Mesenchymal stem cell (in vitro differentiated cells and primary cell): ENCODE measurements at regions not wholly inside any gene's neighbourhood (a gene's known extent, or its start where the extent isn't known, plus 50 kb on each side); places are given as distances from the start of the nearest gene placed in this dataset.

Experiments
- DNase-seq: peaks from one replicate; pipeline ENCODE4 v3.0.0-alpha.2; 2013
- H2AFZ ChIP-seq: one replicate; pipeline ENCODE4 v1.6.1; 2013; ENCODE audit warnings: low read depth, mild to moderate bottlenecking, control low read depth, inconsistent platforms, low read length, moderate library complexity
- H2AK5ac ChIP-seq: 2 replicates; pipeline ENCODE4 v1.6.1; 2013; ENCODE audit warnings: low read length, moderate library complexity, mild to moderate bottlenecking, inconsistent platforms; ENCODE audit not compliant: severe bottlenecking
- H2BK120ac ChIP-seq: one replicate; pipeline ENCODE4 v1.6.1; 2013; ENCODE audit warnings: low read depth, mild to moderate bottlenecking, inconsistent platforms, low read length, moderate library complexity
- H2BK12ac ChIP-seq, 2 experiments: one replicate each; pipeline ENCODE4 v1.6.1; 2013; ENCODE audit warnings: inconsistent platforms in 2 of 2, low read length in 2 of 2, mild to moderate bottlenecking in 2 of 2, moderate library complexity in 2 of 2, control low read depth in 1 of 2
- H2BK15ac ChIP-seq: one replicate; pipeline ENCODE4 v1.6.1; 2013; ENCODE audit warnings: mild to moderate bottlenecking, low read depth, inconsistent platforms; ENCODE audit not compliant: poor library complexity, severe bottlenecking
- H2BK5ac ChIP-seq: 2 replicates; pipeline ENCODE4 v1.6.1; 2013; ENCODE audit warnings: low read depth, mild to moderate bottlenecking, low read length, control low read depth, inconsistent platforms; ENCODE audit not compliant: poor library complexity, severe bottlenecking
- H3K14ac ChIP-seq, 2 experiments: one replicate each; pipeline ENCODE4 v1.6.1; 2013; ENCODE audit warnings: inconsistent platforms in 2 of 2, low read length in 2 of 2, control low read depth in 1 of 2, mild to moderate bottlenecking in 1 of 2, moderate library complexity in 1 of 2
- H3K18ac ChIP-seq, 2 experiments: one replicate each; pipeline ENCODE4 v1.6.1; 2013; ENCODE audit warnings: inconsistent platforms in 2 of 2, low read length in 2 of 2, control low read depth in 1 of 2, low read depth in 1 of 2, mild to moderate bottlenecking in 1 of 2
- H3K23ac ChIP-seq, 2 experiments: one replicate each; pipeline ENCODE4 v1.6.1; 2013; ENCODE audit warnings: inconsistent platforms in 2 of 2, low read length in 2 of 2, mild to moderate bottlenecking in 2 of 2, moderate library complexity in 2 of 2, control low read depth in 1 of 2
- H3K27ac ChIP-seq: 2 replicates; pipeline ENCODE4 v1.5.1; 2013; ENCODE audit warnings: mild to moderate bottlenecking, moderate library complexity, low read length, control low read depth, inconsistent platforms; ENCODE audit not compliant: poor library complexity, severe bottlenecking
- H3K27me3 ChIP-seq, 2 experiments: 2 replicates each; pipeline versions ENCODE4 v1.6.1 to v1.7.0; 2013; ENCODE audit warnings: low read length in 2 of 2, mild to moderate bottlenecking in 2 of 2, moderate library complexity in 2 of 2, control low read depth in 1 of 2, inconsistent platforms in 1 of 2; ENCODE audit not compliant: control insufficient read depth in 1 of 2, insufficient read depth in 1 of 2
- H3K36me3 ChIP-seq, 2 experiments: 2 replicates each; pipeline versions ENCODE4 v1.6.1 to v1.7.0; 2013; ENCODE audit warnings: low read length in 2 of 2, control low read depth in 1 of 2, inconsistent platforms in 1 of 2, low read depth in 1 of 2, mild to moderate bottlenecking in 1 of 2; ENCODE audit not compliant: insufficient read depth in 2 of 2, control insufficient read depth in 1 of 2
- H3K4ac ChIP-seq, 2 experiments: one replicate each; pipeline ENCODE4 v1.6.1; 2013; ENCODE audit warnings: inconsistent platforms in 2 of 2, low read length in 2 of 2, mild to moderate bottlenecking in 2 of 2, moderate library complexity in 2 of 2, control low read depth in 1 of 2, low read depth in 1 of 2
- H3K4me1 ChIP-seq: 2 replicates; pipeline ENCODE4 v1.6.1; 2013; ENCODE audit warnings: low read depth, low read length, control low read depth; ENCODE audit not compliant: control insufficient read depth, insufficient read depth
- H3K4me2 ChIP-seq: 2 replicates; pipeline ENCODE4 v1.6.1; 2013; ENCODE audit warnings: low read length, mild to moderate bottlenecking, inconsistent platforms; ENCODE audit not compliant: poor library complexity, severe bottlenecking
- H3K4me3 ChIP-seq, 2 experiments: 2 replicates each; pipeline versions ENCODE4 v1.5.1 to v1.7.0; 2013; ENCODE audit warnings: low read length in 2 of 2, mild to moderate bottlenecking in 2 of 2, control low read depth in 1 of 2, low read depth in 1 of 2; ENCODE audit not compliant: insufficient read depth in 1 of 2
- H3K79me1 ChIP-seq: replicated peaks from 2 replicates; pipeline ENCODE4 v1.6.1; 2013; ENCODE audit warnings: mild to moderate bottlenecking, control low read depth, low read length, inconsistent platforms; ENCODE audit not compliant: poor library complexity, severe bottlenecking
- H3K9ac ChIP-seq: 2 replicates; pipeline ENCODE4 v1.7.0; 2013; ENCODE audit warnings: mild to moderate bottlenecking, low read length, moderate library complexity
- H3K9me3 ChIP-seq: 2 replicates; pipeline ENCODE4 v1.7.0; 2013; ENCODE audit warnings: mild to moderate bottlenecking, low read length; ENCODE audit not compliant: control insufficient read depth
- H4K8ac ChIP-seq: one replicate; pipeline ENCODE4 v1.6.1; 2013; ENCODE audit warnings: inconsistent platforms, mild to moderate bottlenecking, low read length, moderate library complexity
- H4K91ac ChIP-seq: one replicate; pipeline ENCODE4 v1.6.1; 2013; ENCODE audit warnings: mild to moderate bottlenecking, low read length, inconsistent platforms
- WGBS: methylation state at CpG from one replicate; pipeline ENCODE4 v1.1.7; 2013; ENCODE audit warnings: mixed read lengths; 5-methylcytosine and 5-hydroxymethylcytosine counted together

DNA sequence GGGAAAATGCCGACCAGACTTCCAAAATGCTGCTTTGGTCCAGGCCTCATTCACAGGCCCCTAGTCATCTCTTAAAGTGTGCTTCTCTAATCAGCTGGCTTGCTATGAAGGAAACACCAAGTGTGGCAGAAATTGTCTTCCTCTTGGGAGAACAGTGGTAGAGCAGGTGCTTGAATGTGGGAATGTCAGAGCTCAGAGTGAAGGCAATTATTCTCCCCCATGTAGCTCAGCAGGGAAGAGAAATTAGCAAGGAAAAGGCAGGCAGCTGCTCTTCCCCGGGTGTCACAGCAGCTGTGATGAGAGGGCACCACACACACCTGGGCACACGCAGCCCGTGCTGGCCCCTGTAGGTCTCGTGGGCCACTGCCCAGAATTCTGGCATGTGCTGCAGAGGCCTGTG, 358.5 kb downstream of the WDR72 start:
- H3K4me2 ChIP-seq: no peak overlapping the region
- H3K36me3 ChIP-seq: no peaks in the 10 kb centered on the region
- H3K4me1 ChIP-seq: no peaks in the 10 kb centered on the region
- H3K27ac ChIP-seq: no peak overlapping the region
- no peaks in the 10 kb centered on the region for H3K27me3 ChIP-seq
- H3K14ac ChIP-seq: no peak overlapping the region
- no peak overlapping the region for H4K91ac ChIP-seq
- no peak overlapping the region for H3K4ac ChIP-seq
- H3K79me1 ChIP-seq: no peaks in the 10 kb centered on the region
- H3K9me3 ChIP-seq: no peaks in the 10 kb centered on the region
- H2BK120ac ChIP-seq: no peak overlapping the region
- no peak overlapping the region for H3K4me3 ChIP-seq
- H3K23ac ChIP-seq: no peak overlapping the region
- H2BK12ac ChIP-seq: no peak overlapping the region
- no peak overlapping the region for H2AFZ ChIP-seq
- H2BK15ac ChIP-seq: no peak overlapping the region
- H2AK5ac ChIP-seq: no peak overlapping the region
- WGBS: 78% methylated on average over 5 of the region's 5 CpGs
- no peak for DNase-seq
- H3K18ac ChIP-seq: no peak overlapping the region
- no peak overlapping the region for H3K9ac ChIP-seq
- no peak overlapping the region for H2BK5ac ChIP-seq
- no peak overlapping the region for H4K8ac ChIP-seq

DNA sequence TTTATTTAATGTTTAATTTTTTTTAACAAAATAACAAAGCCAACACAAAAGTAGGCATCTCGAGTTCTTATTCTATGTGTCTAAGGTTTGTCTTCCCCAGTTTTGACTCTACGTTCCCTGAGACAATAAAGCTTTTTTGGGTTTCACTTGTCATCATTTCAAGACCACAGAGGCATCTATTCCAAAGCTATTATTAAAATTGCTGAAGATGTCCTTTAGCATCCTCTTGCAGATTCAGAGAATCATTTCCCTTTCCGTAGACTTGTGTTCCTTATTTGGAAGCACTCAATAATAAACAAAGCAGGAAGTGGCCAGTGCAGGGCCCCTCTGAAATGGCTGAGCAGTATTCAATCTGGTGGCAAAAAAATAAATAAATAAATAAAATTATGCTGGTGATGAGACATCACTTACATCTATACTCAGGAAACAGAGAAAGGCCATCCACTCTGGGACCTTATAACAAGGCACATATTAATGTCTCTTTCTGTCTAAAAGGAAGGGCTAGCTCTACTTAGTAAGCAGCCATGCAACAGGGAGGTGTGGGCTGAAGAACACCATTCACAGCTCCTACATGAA, 362.3 kb downstream of the WDR72 start:
- Histone ChIP-seq H3K4me1 (no peaks in the 10 kb centered on the region), H2BK120ac (no peak overlapping the region), H4K8ac (no peak overlapping the region), H3K27me3 (no peaks in the 10 kb centered on the region), H3K14ac (no peak overlapping the region), H2BK12ac (no peak overlapping the region), H3K36me3 (no peaks in the 10 kb centered on the region), H3K9me3 (no peaks in the 10 kb centered on the region), H3K4me2 (no peak overlapping the region), H2AK5ac (no peak overlapping the region), H2BK15ac (no peak overlapping the region), H3K4ac (no peak overlapping the region), H3K4me3 (no peak overlapping the region), H3K23ac (no peak overlapping the region), H2AFZ (no peak overlapping the region), H2BK5ac (no peak overlapping the region), H4K91ac (no peak overlapping the region), H3K27ac (no peak overlapping the region), H3K9ac (no peak overlapping the region), H3K18ac (no peak overlapping the region), H3K79me1 (no peaks in the 10 kb centered on the region)
- 83% methylated on average over 3 of the region's 3 CpGs for WGBS
- DNase-seq: no peak

DNA sequence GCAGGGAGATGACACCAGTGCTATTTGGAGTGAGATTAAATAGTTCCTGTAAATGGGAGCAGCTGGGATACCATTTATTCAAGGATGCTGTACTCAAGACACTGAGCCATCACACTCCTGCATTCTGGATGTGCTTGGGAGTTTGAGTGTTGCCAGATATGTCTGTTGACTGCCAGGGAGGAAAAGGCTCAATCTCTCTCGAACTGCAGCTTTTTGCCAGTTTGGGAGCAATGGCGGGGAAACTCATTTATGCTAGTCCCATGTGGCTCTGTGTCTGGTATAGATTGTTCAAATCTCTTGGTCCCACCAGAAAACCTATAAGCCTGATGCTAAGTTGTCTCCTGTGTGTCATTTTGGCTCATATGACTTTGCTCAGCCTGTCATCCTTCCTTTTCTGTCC, 363.6 kb downstream of the WDR72 start:
- no peak overlapping the region for H2BK12ac ChIP-seq
- WGBS: 85% methylated on average over 2 of the region's 2 CpGs
- no peak overlapping the region for H3K23ac ChIP-seq
- no peak overlapping the region for H2BK120ac ChIP-seq
- no peak overlapping the region for H3K14ac ChIP-seq
- no peaks in the 10 kb centered on the region for H3K79me1 ChIP-seq
- no peak for DNase-seq
- H2BK15ac ChIP-seq: no peak overlapping the region
- H3K4me1 ChIP-seq: no peaks in the 10 kb centered on the region
- no peak overlapping the region for H4K91ac ChIP-seq
- H2BK5ac ChIP-seq: no peak overlapping the region
- no peak overlapping the region for H3K4me2 ChIP-seq
- H3K27me3 ChIP-seq: no peaks in the 10 kb centered on the region
- no peak overlapping the region for H3K4ac ChIP-seq
- H3K18ac ChIP-seq: no peak overlapping the region
- no peak overlapping the region for H2AK5ac ChIP-seq
- no peak overlapping the region for H3K27ac ChIP-seq
- no peaks in the 10 kb centered on the region for H3K36me3 ChIP-seq
- no peaks in the 10 kb centered on the region for H3K9me3 ChIP-seq
- H3K9ac ChIP-seq: no peak overlapping the region
- no peak overlapping the region for H4K8ac ChIP-seq
- H2AFZ ChIP-seq: no peak overlapping the region
- H3K4me3 ChIP-seq: no peak overlapping the region

- Histone ChIP-seq H3K4me3 (no peak overlapping the region), H2BK15ac (no peak overlapping the region)
These were observed 368.9 kb downstream of the WDR72 start for GRCh38 chr15:53390549-53390948.

More at GRCh38 chr15:53390549-53390948, 368.9 kb downstream of the WDR72 start:
- H2AFZ ChIP-seq: no peak overlapping the region
- no peak overlapping the region for H4K91ac ChIP-seq
- no peak overlapping the region for H4K8ac ChIP-seq
- H3K36me3 ChIP-seq: no peaks in the 10 kb centered on the region
- no peaks in the 10 kb centered on the region for H3K4me1 ChIP-seq
- H3K9me3 ChIP-seq: no peaks in the 10 kb centered on the region
- DNase-seq: no peak
- H2BK5ac ChIP-seq: no peak overlapping the region
- no peak overlapping the region for H2BK120ac ChIP-seq
- no peaks in the 10 kb centered on the region for H3K27me3 ChIP-seq
- H3K4ac ChIP-seq: no peak overlapping the region
- H3K9ac ChIP-seq: no peak overlapping the region
- no peak overlapping the region for H2AK5ac ChIP-seq
- H2BK12ac ChIP-seq: no peak overlapping the region
- WGBS: 100% methylated on average over 1 of the region's 1 CpG
- H3K14ac ChIP-seq: no peak overlapping the region
- H3K18ac ChIP-seq: no peak overlapping the region
- no peak overlapping the region for H3K27ac ChIP-seq
- no peak overlapping the region for H3K4me2 ChIP-seq
- H3K23ac ChIP-seq: no peak overlapping the region
- H3K79me1 ChIP-seq: no peaks in the 10 kb centered on the region
